ENCODE measurements at regions not wholly inside any gene's neighbourhood (a gene's known extent, or its start where the extent isn't known, plus 50 kb on each side); places are given as distances from the start of the nearest gene placed in this dataset.
"Not testable (repeated sequence)": the region's sequence is repeated elsewhere in the genome, so short reads cannot be mapped to it uniquely, and the experiment has no call there.

- 89 to 93% (median 90%) methylated on average over 3 of the region's 3 CpGs for WGBS, 4 donors
These were observed 71.5 kb upstream of the DHX40 start for GRCh38 chr17:59493867-59494266.

GRCh38 chr17:59494757-59495368 is 70.5 kb upstream of the DHX40 start:
- intact Hi-C loops (cut with DNase I): no loop called here
- Histone ChIP-seq H3K4me3 (no peak overlapping the region), H3K36me3 (replicated peaks in 1 of 2) (no peaks in the 10 kb centered on the region), H3K9me3 (replicated peaks in 1 of 3) (no peaks in the 10 kb centered on the region), H3K4me1 (replicated peaks in 1 of 2) (no peaks in the 10 kb centered on the region), H3K27me3 (no peaks in the 10 kb centered on the region), H3K27ac (no peak overlapping the region)
- no peak for DNase-seq
- 76 to 80% (median 78%) methylated on average over 12 of the region's 12 CpGs for WGBS, 4 donors
- no peak for TF ChIP-seq POLR2A (IDR thresholded peaks at IDR 0.05)
- TF ChIP-seq CTCF (IDR thresholded peaks at IDR 0.05): no peak

More at GRCh38 chr17:59493867-59494266, 71.5 kb upstream of the DHX40 start:
- intact Hi-C loops (cut with DNase I): no loop called here
- H3K27me3 ChIP-seq: no peaks in the 10 kb centered on the region
- H3K9me3 ChIP-seq (replicated peaks in 1 of 3): no peaks in the 10 kb centered on the region
- TF ChIP-seq CTCF (IDR thresholded peaks at IDR 0.05) (no peak), POLR2A (IDR thresholded peaks at IDR 0.05) (no peak)
- no peak overlapping the region for H3K4me3 ChIP-seq
- no peaks in the 10 kb centered on the region for H3K36me3 ChIP-seq (replicated peaks in 1 of 2)
- no peak overlapping the region for H3K27ac ChIP-seq
- DNase-seq: no peak
- no peaks in the 10 kb centered on the region for H3K4me1 ChIP-seq (replicated peaks in 1 of 2)

GRCh38 chr17:59496178-59496577 is 69.2 kb upstream of the DHX40 start:
- no peak for DNase-seq
- Histone ChIP-seq H3K27ac (no peak overlapping the region), H3K9me3 (replicated peaks in 1 of 3) (no peaks in the 10 kb centered on the region), H3K27me3 (no peaks in the 10 kb centered on the region), H3K36me3 (replicated peaks in 1 of 2) (no peaks in the 10 kb centered on the region), H3K4me3 (no peak overlapping the region), H3K4me1 (replicated peaks in 1 of 2) (no peaks in the 10 kb centered on the region)
- intact Hi-C loops (cut with DNase I): no loop called here
- 81 to 86% (median 85%) methylated on average over 1 of the region's 1 CpG; no CpG with 5 or more reads in 1 of the 4 donors for whole genome bisulfite sequencing, 4 donors
- TF ChIP-seq CTCF (IDR thresholded peaks at IDR 0.05) (no peak), POLR2A (IDR thresholded peaks at IDR 0.05) (no peak)

- intact Hi-C loops (cut with DNase I): no loop called here
- 52 to 60% (median 56%) methylated on average over 4 of the region's 4 CpGs for WGBS, 4 donors
- no peaks in the 10 kb centered on the region for H3K27me3 ChIP-seq
- H3K36me3 ChIP-seq (replicated peaks in 1 of 2): no peaks in the 10 kb centered on the region
- no peak overlapping the region for H3K27ac ChIP-seq
- no peak for DNase-seq
- no peaks in the 10 kb centered on the region for H3K9me3 ChIP-seq (replicated peaks in 1 of 3)
- H3K4me3 ChIP-seq: no peak overlapping the region
- no peaks in the 10 kb centered on the region for H3K4me1 ChIP-seq (replicated peaks in 1 of 2)
- TF ChIP-seq POLR2A (IDR thresholded peaks at IDR 0.05) (no peak), CTCF (IDR thresholded peaks at IDR 0.05) (no peak)
These were observed 66.7 kb upstream of the DHX40 start for GRCh38 chr17:59498530-59499307.

- WGBS, 4 donors: 87 to 100% (median 92%) methylated on average over 1 to 37 of the region's 41 CpGs; no CpG with 5 or more reads in 1 of the 4 donors
These were observed 65.2 kb upstream of the DHX40 start for GRCh38 chr17:59500086-59500655.

More at GRCh38 chr17:59500086-59500655, 65.2 kb upstream of the DHX40 start:
- intact Hi-C loops (cut with DNase I); DNase-seq; H3K4me1 ChIP-seq (replicated peaks in 1 of 2); H3K36me3 ChIP-seq (replicated peaks in 1 of 2); H3K9me3 ChIP-seq (replicated peaks in 1 of 3); H3K27me3 ChIP-seq; H3K4me3 ChIP-seq: not testable (repeated sequence)
- peak overlapping the region in 1 of 5 donors; percentile 40 for H3K27ac ChIP-seq
